ENCODE measurements at regions not wholly inside any gene's neighbourhood (a gene's known extent, or its start where the extent isn't known, plus 50 kb on each side); places are given as distances from the start of the nearest gene placed in this dataset.

GRCh38 chr7:155953781-155954549 lies 141.7 kb upstream of the SHH start (continued):
- TF ChIP-seq, protein P1, sequence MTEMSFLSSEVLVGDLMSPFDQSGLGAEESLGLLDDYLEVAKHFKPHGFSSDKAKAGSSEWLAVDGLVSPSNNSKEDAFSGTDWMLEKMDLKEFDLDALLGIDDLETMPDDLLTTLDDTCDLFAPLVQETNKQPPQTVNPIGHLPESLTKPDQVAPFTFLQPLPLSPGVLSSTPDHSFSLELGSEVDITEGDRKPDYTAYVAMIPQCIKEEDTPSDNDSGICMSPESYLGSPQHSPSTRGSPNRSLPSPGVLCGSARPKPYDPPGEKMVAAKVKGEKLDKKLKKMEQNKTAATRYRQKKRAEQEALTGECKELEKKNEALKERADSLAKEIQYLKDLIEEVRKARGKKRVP (CRISPR knock-in tag; IDR thresholded peaks at IDR 0.05): no peak
- TF ChIP-seq POLR2AphosphoS5 (IDR thresholded peaks at IDR 0.05; ENCODE audit: low read depth, low read length) (no peak), PHB2 (IDR thresholded peaks at IDR 0.05; ENCODE audit: partially characterized antibody) (no peak), GABPB1 (CRISPR knock-in tag; IDR thresholded peaks at IDR 0.05) (no peak), ZNF280D (CRISPR knock-in tag; IDR thresholded peaks at IDR 0.05) (no peak), NFE2L2 (IDR thresholded peaks at IDR 0.05; ENCODE audit: low read length) (no peak), MBNL3 (CRISPR knock-in tag; conservative IDR thresholded peaks at IDR 0.05) (no peak), ZNF20 (CRISPR knock-in tag; IDR thresholded peaks at IDR 0.05) (no peak), ZBTB4 (CRISPR knock-in tag; IDR thresholded peaks at IDR 0.05; ENCODE audit: borderline replicate concordance) (no peak), ZNF484 (CRISPR knock-in tag; IDR thresholded peaks at IDR 0.05; ENCODE audit: borderline replicate concordance, low read depth) (no peak), DRAP1 (CRISPR knock-in tag; IDR thresholded peaks at IDR 0.05) (0 out of 2 replicates have a peak, but pooled peaks have one; percentile 13), TEF (CRISPR knock-in tag; IDR thresholded peaks at IDR 0.05) (no peak), ZNF850 (CRISPR knock-in tag; conservative IDR thresholded peaks at IDR 0.05) (no peak), PCBP2 (optimal IDR thresholded peaks at IDR 0.05; ENCODE audit: low read depth, low read length, poor library complexity, severe bottlenecking) (no peak), MXI1 (IDR thresholded peaks at IDR 0.05; ENCODE audit: borderline replicate concordance, low read depth, low read length) (no peak)
- TF ChIP-seq, protein P2, sequence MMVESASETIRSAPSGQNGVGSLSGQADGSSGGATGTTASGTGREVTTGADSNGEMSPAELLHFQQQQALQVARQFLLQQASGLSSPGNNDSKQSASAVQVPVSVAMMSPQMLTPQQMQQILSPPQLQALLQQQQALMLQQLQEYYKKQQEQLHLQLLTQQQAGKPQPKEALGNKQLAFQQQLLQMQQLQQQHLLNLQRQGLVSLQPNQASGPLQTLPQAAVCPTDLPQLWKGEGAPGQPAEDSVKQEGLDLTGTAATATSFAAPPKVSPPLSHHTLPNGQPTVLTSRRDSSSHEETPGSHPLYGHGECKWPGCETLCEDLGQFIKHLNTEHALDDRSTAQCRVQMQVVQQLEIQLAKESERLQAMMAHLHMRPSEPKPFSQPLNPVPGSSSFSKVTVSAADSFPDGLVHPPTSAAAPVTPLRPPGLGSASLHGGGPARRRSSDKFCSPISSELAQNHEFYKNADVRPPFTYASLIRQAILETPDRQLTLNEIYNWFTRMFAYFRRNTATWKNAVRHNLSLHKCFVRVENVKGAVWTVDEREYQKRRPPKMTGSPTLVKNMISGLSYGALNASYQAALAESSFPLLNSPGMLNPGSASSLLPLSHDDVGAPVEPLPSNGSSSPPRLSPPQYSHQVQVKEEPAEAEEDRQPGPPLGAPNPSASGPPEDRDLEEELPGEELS (CRISPR knock-in tag; IDR thresholded peaks at IDR 0.05): peak; percentile 87
- TF ChIP-seq, protein P3, sequence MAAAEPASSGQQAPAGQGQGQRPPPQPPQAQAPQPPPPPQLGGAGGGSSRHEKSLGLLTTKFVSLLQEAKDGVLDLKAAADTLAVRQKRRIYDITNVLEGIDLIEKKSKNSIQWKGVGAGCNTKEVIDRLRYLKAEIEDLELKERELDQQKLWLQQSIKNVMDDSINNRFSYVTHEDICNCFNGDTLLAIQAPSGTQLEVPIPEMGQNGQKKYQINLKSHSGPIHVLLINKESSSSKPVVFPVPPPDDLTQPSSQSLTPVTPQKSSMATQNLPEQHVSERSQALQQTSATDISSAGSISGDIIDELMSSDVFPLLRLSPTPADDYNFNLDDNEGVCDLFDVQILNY (CRISPR knock-in tag; conservative IDR thresholded peaks at IDR 0.05): no peak

Measured in HepG2 (cell line).